DND-41 (cell line): ENCODE measurements at regions not wholly inside any gene's neighbourhood (a gene's known extent, or its start where the extent isn't known, plus 50 kb on each side); places are given as distances from the start of the nearest gene placed in this dataset.

Experiments used
- CTCF ChIP-seq: IDR thresholded peaks from 2 replicates; pipeline ENCODE4 v1.5.1; 2012; ENCODE audit warnings: borderline replicate concordance, low read length, moderate library complexity, mild to moderate bottlenecking; ENCODE audit not compliant: poor library complexity, severe bottlenecking; ENCODE audit errors: extremely low read depth
- EZH2 ChIP-seq: IDR thresholded peaks from 3 replicates; pipeline ENCODE4 v1.6.1; 2012; ENCODE audit warnings: borderline replicate concordance, low read depth, mild to moderate bottlenecking, moderate library complexity, low read length, inconsistent platforms; ENCODE audit not compliant: severe bottlenecking

- TF ChIP-seq CTCF, result no peak
- TF ChIP-seq EZH2, result no peak
Observed at GRCh38 chr4:43341741-43342140, 449.2 kb downstream of the GRXCR1 start.
